Fibroblast of skin of scalp (primary cell): ENCODE measurements at regions not wholly inside any gene's neighbourhood (a gene's known extent, or its start where the extent isn't known, plus 50 kb on each side); places are given as distances from the start of the nearest gene placed in this dataset.
"Not testable (repeated sequence)": the region's sequence is repeated elsewhere in the genome, so short reads cannot be mapped to it uniquely, and the experiment has no call there.

Experiments
- DNase-seq: peaks from one replicate; pipeline ENCODE4 v3.0.0-alpha.2; 2013

GRCh38 chr6:80618953-80619352, 512.5 kb downstream of the BCKDHB start:
- DNase-seq = peak; percentile 63

- peak; percentile 74 for DNase-seq
Observed at GRCh38 chr6:80610846-80611245, 504.4 kb downstream of the BCKDHB start.

- peak; percentile 73 for DNase-seq
Observed at GRCh38 chr6:80608881-80609280, 502.4 kb downstream of the BCKDHB start.

GRCh38 chr6:80607811-80608391, 501.4 kb downstream of the BCKDHB start:
- DNase-seq = peak; percentile 97

GRCh38 chr6:80605165-80605989, 498.9 kb downstream of the BCKDHB start:
- DNase-seq = peak; percentile 64

GRCh38 chr6:80603679-80604078, 497.2 kb downstream of the BCKDHB start:
- no peak for DNase-seq

GRCh38 chr6:80594461-80594860, 488.0 kb downstream of the BCKDHB start:
- peak; percentile 36 for DNase-seq

- DNase-seq = no peak
Observed at GRCh38 chr6:80592436-80592835, 486.0 kb downstream of the BCKDHB start.

- DNase-seq = no peak
Observed at GRCh38 chr6:80586242-80586641, 479.8 kb downstream of the BCKDHB start.

- DNase-seq = peak; percentile 60
Observed at GRCh38 chr6:80579391-80580023, 473.0 kb downstream of the BCKDHB start.

- DNase-seq = not testable (repeated sequence)
Observed at GRCh38 chr6:80573320-80573719, 466.8 kb downstream of the BCKDHB start.

- no peak for DNase-seq
Observed at GRCh38 chr6:80566361-80566760, 459.9 kb downstream of the BCKDHB start.

- DNase-seq = no peak
Observed at GRCh38 chr6:80553071-80553740, 446.7 kb downstream of the BCKDHB start.

GRCh38 chr6:80550748-80551147, 444.3 kb downstream of the BCKDHB start:
- DNase-seq = no peak

GRCh38 chr6:80550281-80550680, 443.8 kb downstream of the BCKDHB start:
- no peak for DNase-seq

- peak; percentile 91 for DNase-seq
Observed at GRCh38 chr6:80548532-80548931, 442.1 kb downstream of the BCKDHB start.

GRCh38 chr6:80547827-80548226, 441.4 kb downstream of the BCKDHB start:
- peak; percentile 95 for DNase-seq

- DNase-seq = no peak
Observed at GRCh38 chr6:80544976-80545722, 438.7 kb downstream of the BCKDHB start.

- DNase-seq = no peak
Observed at GRCh38 chr6:80544555-80544954, 438.1 kb downstream of the BCKDHB start.

GRCh38 chr6:80543598-80544222, 437.2 kb downstream of the BCKDHB start:
- DNase-seq = peak; percentile 80

- no peak for DNase-seq
Observed at GRCh38 chr6:80543151-80543550, 436.7 kb downstream of the BCKDHB start.

- DNase-seq = no peak
Observed at GRCh38 chr6:80541886-80542285, 435.4 kb downstream of the BCKDHB start.
